Cardiac fibroblast (primary cell): ENCODE measurements at regions not wholly inside any gene's neighbourhood (a gene's known extent, or its start where the extent isn't known, plus 50 kb on each side); places are given as distances from the start of the nearest gene placed in this dataset.
"Not testable (repeated sequence)": the region's sequence is repeated elsewhere in the genome, so short reads cannot be mapped to it uniquely, and the experiment has no call there.

Source experiments
- DNase-seq, 2 donors: peaks; one replicate each; pipeline versions ENCODE4 v3.0.0 to v3.0.0-alpha.2; 2010; ENCODE audit warnings: low read depth in 2 of 2
- H3K4me3 ChIP-seq, 2 donors: replicated peaks in 1 of 2; 1 replicate in 1 of 2; 2 replicates in 1 of 2; pipeline ENCODE4 v1.5.1; 2011; ENCODE audit warnings: low read depth in 2 of 2, low read length in 2 of 2, mild to moderate bottlenecking in 2 of 2, moderate library complexity in 1 of 2
- CTCF ChIP-seq: IDR thresholded peaks from one replicate; pipeline ENCODE4 v1.5.1; 2011; ENCODE audit warnings: low read depth, mild to moderate bottlenecking, low read length, inconsistent platforms

GRCh38 chr5:156218367-156219158 lies 108.4 kb upstream of the SGCD start:
- no peak overlapping the region for H3K4me3 ChIP-seq
- TF ChIP-seq CTCF = no peak
- DNase-seq = no peak

- no peak for DNase-seq
- no peak overlapping the region for H3K4me3 ChIP-seq
- TF ChIP-seq CTCF = no peak
Measured at GRCh38 chr5:156219483-156220005, 107.4 kb upstream of the SGCD start.

GRCh38 chr5:156221816-156222215 lies 105.1 kb upstream of the SGCD start:
- TF ChIP-seq CTCF = no peak
- DNase-seq = no peak
- H3K4me3 ChIP-seq = no peak overlapping the region

- no peak overlapping the region for H3K4me3 ChIP-seq
- DNase-seq = no peak
- no peak for TF ChIP-seq CTCF
Measured at GRCh38 chr5:156223547-156223946, 103.4 kb upstream of the SGCD start.

- H3K4me3 ChIP-seq, DNase-seq: not testable (repeated sequence)
Measured at GRCh38 chr5:156226485-156226884, 100.5 kb upstream of the SGCD start.

- no peak for TF ChIP-seq CTCF
- no peak overlapping the region for H3K4me3 ChIP-seq
- no peak for DNase-seq
Measured at GRCh38 chr5:156230887-156231286, 96.1 kb upstream of the SGCD start.

- TF ChIP-seq CTCF = no peak
- DNase-seq = no peak
- H3K4me3 ChIP-seq = no peak overlapping the region
Measured at GRCh38 chr5:156232251-156232869, 94.6 kb upstream of the SGCD start.
